ENCODE measurements at regions not wholly inside any gene's neighbourhood (a gene's known extent, or its start where the extent isn't known, plus 50 kb on each side); places are given as distances from the start of the nearest gene placed in this dataset.

- TF ChIP-seq POLR2A (IDR thresholded peaks at IDR 0.05) = no peak
- TF ChIP-seq, protein P1, sequence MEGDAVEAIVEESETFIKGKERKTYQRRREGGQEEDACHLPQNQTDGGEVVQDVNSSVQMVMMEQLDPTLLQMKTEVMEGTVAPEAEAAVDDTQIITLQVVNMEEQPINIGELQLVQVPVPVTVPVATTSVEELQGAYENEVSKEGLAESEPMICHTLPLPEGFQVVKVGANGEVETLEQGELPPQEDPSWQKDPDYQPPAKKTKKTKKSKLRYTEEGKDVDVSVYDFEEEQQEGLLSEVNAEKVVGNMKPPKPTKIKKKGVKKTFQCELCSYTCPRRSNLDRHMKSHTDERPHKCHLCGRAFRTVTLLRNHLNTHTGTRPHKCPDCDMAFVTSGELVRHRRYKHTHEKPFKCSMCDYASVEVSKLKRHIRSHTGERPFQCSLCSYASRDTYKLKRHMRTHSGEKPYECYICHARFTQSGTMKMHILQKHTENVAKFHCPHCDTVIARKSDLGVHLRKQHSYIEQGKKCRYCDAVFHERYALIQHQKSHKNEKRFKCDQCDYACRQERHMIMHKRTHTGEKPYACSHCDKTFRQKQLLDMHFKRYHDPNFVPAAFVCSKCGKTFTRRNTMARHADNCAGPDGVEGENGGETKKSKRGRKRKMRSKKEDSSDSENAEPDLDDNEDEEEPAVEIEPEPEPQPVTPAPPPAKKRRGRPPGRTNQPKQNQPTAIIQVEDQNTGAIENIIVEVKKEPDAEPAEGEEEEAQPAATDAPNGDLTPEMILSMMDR (IDR thresholded peaks at IDR 0.05) = no peak
- TF ChIP-seq POLR2AphosphoS5 (IDR thresholded peaks at IDR 0.05) = peak; percentile 68
- TF ChIP-seq EP300 (IDR thresholded peaks at IDR 0.05) = no peak
Observed at GRCh38 chr9:110116543-110116885, 91.4 kb downstream of the C9orf152 start.
